NCI-H2029 treated with DMSO at 0.1 percent for 48 hours (cell line): ENCODE measurements at regions not wholly inside any gene's neighbourhood (a gene's known extent, or its start where the extent isn't known, plus 50 kb on each side); places are given as distances from the start of the nearest gene placed in this dataset.

Source experiments
- DNase-seq: peaks from one replicate; lab custom pipeline; 2025; lab: John Stamatoyannopoulos, UW

DNA sequence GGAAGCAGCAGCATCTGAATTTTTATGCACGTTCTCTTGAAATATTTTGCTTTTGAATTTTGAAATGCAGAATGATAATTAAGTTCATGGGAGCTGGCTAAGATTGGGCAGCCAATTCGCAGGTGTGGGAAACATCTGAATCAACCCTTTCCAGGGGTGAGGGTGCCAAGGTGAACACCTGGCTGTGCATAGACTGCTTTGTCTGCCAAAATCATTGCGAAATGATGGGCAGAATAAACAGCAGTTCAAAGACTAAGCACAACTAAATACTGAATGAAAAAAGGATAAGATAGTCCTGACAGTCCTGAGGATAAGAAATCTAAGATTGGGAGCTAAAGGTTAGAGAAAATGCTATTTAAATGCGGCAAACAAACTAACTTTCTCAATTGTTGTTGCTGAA is 813.3 kb upstream of the RAG2 start:
- DNase-seq: no peak

DNA sequence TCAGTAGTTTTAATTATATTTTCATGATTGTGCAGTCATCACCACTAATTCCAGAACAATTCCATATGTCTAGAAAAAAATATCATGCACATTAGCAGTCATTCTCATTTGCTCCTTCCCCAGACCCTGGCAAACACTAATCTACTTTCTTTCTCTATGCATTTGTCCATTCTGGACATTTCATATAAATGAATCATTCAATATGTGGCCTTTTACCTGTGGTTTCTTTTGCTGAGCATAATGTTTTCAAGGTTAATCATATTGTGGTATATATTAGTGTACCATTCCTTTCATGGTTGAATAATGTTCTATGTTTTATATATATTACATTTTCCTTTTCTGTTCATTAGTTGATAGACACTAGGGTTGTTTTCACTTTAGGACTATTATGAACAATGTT is 811.1 kb upstream of the RAG2 start:
- no peak for DNase-seq

DNA sequence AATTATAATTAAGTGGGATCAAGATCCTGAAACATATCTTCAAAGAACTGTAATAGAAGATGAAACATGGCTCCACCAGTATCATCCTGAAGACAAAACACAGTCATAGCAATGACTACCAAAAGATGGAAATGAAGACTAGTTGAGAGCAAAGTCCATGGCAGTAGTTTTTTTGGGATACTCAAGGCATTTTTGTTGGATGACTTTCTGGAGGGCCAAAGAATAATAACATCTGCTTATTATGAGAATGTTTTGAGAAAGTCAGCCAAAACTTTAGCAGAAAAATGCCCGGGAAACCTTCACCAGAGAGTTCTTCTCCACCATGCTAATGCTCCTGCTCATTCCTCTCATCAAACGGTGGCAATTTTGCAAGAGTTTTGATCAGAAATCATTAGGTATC is 809.4 kb upstream of the RAG2 start:
- no peak for DNase-seq

DNA sequence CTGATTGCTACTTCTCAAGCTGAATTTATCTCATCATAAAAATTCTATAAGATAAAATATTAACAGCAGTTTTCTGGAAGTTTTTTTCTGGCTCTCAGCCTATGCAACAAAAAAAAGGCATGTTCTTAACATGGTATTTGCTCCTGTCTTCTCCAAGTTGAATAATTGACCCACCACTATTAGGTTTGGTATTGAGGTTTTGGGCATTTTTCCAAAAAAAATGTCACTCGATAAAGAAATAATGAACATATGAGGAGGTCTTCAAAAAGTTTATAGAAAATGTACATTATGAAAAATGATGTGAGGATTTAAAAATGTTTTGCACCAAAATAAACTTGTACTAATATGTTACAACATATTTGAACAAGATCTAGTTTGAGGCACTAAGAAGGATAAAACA is 808.6 kb upstream of the RAG2 start:
- no peak for DNase-seq

DNA sequence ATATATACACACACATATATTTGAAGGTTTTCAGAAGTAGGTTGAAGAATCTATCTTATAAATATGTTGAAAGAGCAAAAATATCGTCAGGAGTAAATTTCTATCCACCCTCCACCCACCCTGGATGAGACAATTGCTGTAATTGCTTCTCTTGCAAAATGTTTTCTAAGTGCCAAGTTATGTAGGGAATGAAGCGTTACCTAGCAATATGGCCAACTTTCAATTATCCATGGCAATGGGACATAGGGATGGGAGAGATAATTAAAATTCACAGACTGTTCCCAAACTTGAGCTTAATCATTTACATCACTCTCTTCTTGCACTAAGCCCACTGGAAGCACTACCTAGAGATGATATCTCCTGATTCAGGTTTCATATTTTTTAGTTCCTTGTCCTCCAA is 806.2 kb upstream of the RAG2 start:
- no peak for DNase-seq

DNA sequence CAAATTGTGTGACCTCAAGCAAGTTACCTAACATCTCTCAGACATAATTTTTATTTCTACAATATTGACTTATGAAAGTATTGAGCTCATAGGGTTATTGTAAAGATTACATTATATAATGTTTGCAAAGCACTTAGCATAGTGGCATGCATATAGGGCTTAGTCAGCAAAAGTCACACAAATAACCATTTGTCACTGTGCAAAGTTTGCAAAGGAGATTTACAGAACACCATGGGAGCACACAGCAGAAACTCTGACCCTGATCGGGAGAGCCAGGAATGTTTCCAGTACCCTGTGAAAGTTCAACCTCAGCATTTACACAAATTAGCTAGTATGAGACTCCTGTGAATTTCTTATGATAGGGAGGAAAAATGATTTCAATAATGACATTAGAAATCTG is 804.6 kb upstream of the RAG2 start:
- no peak for DNase-seq

DNA sequence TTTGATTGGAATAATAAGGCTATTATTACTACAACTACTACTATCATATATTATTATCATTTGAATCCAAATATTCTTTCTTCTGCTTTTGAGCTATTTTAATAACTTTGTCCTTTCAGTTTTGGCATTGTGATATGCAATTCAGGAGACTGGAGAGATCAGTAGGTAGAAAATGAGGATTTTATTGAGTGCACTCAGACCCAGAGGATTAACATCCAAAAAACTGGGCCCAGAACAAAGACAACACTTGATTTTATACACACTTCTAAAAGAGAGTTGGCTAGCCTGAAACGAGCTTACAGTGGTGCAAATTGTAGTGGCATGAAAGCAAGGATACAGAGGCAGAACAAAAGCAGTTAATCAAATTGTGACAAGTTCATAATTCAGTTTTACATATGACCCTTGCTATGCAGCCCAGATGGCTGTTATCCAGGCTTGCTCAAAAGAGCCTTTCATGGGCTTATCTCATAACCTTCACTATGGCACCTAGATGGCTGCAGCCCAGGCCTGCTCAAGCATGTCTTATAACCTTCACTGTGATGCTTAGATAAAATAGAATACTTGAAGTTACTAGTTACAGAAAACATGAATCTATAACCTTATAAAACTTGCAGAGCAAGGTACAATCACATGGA is 796.3 kb upstream of the RAG2 start:
- no peak for DNase-seq

DNA sequence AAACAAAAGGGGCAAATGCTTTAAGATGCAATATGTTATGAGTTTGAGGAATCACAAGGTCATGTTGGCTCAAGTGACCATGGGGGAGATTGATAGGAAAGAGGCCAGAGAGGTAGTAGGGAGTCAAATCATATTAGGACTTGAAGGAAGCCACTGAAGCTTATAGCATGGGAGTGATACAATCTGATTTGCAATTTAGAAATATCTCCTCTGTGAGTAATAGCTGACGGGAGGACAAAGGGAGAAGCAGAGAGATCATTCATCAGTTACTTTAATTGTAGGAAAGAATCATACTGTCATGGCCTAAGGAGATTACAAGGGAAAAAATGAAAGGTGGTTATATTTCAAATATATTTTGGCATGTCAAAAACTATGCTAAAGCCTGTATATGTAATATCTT is 793.6 kb upstream of the RAG2 start:
- DNase-seq: no peak

DNA sequence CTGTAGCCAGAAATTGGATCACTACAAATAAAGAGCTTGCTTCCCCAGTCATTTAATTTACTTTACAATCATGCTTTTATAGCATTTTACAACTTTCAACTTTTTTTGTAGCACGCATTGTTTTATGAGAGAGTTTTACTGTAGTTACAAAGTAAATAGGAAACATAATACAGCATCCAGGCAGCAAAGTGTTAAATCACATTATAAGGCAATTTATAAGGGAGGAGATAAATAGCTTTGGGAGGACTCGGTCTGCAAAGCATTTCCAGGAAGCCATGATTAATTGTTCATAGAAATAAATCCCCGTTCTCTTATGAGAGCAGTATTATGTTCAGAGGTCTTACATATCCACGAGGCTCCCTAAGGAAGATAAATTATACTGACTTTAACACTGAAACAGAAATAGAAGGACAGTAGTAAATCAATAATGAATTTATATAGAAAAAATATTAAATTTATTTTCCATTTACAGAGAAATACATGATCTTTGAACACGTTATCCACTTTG is 792.6 kb upstream of the RAG2 start:
- DNase-seq: no peak

DNA sequence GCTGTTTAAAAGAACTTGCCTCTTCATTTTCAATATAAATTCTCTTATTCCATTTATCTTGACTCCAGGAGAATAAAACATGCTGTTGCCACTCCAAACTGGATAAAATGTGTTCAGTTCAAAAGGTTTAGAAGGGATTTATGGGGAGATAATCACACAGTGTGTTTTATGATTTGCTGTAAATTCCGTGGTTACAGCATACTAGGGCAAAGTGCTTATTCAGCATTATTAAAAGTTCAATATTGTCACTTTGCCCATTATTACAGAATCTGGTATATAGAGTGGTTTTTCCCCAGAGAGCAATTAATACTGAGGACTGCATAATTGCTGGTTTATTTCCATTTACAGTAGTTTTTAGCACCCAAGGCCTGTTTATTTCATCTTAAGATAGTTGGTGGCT is 780.9 kb upstream of the RAG2 start:
- no peak for DNase-seq

DNA sequence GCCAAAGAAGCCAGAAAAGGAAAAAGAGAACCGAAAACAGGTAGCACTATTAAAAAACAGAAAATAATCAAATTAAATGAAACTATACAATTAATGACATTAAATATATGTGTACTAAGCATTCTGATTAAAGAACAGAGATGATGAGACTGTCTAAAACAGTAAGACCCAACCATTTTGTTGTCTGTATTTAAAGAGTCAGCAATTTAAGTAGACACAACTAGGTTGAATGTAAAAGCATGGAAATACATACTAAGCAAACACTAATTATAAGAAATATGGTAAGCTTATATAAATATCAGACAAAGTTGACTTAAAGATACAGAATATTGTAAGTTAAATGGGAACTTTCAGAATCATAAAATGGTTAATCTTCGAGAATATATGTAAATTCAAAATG is 774.6 kb upstream of the RAG2 start:
- DNase-seq: no peak

DNA sequence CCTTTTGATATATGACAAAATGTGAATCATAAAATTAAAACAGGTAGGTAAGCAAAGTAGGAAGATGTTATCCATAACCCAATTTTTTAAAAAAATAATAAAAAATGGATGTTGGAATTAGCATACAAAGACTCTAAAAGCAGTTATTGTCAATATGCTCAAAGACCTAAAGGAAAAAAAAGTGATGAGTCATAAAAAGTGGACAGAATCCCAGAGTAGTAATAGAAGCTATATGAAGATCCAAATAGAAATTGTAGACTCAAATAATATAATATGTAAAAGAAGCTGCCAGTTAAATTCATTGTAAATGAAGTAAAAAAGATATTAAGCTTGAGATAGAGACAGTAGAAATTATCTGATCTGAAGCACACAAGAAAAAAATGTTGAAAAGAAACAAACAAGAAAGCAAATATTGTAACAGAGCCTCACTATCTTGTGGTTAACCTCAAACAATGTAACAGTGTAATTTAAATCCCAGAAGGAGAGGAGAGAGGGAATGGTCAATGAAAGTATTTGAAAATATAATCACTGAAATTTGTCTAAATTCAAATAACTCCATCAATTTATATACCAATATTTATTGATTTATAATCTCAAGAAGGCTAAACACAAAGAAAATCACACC is 773.4 kb upstream of the RAG2 start:
- no peak for DNase-seq

DNA sequence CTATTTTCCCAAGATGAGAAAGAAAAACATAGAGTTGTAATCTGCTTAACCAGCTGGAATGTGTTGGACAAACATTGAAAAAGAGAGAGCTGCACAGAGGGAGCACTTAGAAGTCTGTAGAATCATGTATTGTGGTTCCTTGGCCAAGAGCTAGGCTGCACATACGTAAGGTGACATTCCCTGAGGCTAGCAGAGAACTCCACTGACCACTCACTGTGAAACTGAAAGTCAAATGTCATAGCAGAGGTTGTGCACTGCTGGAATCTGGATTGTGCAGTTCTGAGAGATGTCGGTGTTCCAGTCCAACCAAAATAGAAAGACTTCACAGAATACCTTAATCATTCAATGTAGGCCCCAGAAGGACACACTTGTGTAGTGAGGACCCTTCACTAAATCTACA is 772.8 kb upstream of the RAG2 start:
- no peak for DNase-seq

DNA sequence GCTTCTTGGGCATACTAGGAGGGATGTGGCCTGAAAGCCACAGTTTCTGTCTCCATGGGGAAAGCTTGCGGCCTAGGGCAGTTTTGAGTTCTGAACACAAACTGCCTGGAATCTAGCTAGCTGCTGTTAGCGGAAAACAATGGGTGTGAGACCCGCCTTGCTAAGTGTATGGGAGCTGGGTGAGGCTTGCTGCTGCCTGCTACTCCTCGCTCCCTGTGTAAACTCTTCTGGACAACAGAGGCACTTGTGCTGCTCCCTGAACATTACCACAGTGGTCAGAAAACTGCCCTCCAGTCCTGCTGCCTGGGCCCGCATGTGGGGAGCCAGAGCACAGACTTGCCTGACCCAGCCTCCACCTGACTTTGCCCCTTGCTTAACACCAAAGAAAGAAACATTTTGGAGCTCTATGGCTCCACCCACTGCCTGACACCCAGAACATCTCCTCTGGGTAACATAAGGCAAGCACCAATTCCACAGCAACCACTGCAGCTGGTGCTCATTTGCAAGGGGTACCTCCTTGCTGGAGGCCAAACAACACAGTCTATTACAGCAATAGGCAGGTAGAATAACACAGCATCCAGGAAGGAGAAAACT is 766.3 kb upstream of the RAG2 start:
- no peak for DNase-seq

DNA sequence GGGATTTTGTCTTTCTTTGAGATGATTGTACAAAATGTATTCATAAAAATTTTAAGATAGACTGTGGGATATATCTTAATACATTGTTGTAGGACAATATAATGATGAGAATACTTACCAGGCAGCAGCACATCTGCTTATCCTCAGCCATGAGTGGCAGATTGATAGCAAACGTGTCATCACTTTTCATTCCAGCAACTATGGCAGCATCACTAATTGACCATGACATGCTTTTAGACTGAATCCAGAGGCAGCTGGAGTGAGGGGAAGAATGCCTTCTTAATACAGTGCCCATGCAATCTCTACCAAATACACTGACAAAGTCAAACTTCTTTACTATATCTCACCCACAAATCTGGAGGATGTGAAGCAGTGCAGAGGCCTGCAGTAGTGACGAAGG is 755.2 kb upstream of the RAG2 start:
- DNase-seq: no peak

DNA sequence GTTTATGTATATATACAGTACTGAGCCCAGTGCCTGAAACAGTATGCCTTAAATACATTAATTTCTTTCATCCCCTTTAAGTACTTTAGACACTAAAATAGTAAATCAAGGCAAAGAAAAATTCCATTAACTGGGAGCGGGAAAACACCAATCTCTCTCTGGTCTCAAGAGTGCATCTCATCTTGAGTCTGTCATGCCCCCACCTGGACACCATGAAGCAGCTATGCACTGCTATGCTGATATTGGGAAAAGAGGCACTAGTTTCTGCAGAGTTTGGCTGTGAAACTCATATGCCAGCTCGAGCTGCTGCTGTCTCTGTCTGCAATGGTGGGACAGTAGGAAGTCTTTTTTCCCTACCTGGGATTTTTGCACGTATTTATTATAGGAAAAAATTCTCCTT is 754.4 kb upstream of the RAG2 start:
- no peak for DNase-seq

DNA sequence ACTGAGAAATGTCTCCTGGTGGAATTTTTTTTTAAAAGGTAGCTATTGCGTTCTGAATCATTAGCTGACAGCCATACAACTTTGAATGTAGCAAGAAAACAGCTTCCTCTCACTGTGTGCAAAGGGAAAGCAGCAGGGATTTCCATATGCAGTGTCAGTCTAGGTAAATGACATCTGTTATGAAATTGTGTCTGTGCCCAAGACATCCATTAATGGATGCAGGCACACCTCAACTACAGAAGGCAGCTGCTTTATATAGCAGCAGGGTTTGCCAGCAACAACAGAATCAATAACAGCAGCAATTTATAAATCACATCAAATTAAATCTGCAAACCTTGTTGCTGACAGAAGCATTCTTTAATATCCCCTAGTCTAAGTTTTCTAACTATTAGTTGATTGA is 745.3 kb upstream of the RAG2 start:
- DNase-seq: no peak

DNA sequence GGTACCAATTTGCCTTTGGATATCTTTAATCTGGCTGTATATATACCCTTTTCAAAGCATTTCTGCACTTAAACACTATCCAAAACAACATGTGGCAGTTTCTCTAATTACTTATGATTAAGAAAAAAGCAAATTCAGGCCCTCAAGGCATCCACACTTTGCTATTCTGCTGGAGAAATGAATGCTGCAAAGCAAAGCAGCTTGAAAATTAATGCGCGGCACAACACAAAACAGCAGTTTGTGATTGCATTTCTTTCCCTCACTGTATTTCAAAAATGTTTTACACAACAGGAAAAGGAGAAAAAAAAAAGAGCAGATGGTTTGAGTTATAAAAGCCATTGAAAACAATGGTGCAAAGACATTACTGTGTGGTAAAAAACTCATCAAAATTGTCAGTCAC is 738.4 kb upstream of the RAG2 start:
- no peak for DNase-seq

DNA sequence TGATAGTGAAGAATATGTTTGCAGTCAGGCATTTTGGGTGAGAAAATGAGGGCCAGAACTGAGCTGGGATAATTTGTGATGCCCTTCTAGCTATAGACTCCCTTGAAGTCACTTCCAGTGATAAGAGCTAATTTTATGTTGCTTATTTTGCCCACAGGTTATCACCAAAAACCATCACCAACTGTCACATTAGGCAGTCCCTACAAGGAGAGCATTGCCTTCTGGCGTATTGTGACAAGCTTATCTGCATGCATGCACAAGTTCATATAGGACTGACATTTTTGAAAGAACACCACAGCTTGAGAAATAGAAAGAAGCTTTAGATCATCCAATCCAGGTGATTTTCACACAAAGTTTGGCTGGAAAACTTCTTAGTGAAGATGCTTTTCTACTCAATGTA is 735.3 kb upstream of the RAG2 start:
- DNase-seq: no peak

DNA sequence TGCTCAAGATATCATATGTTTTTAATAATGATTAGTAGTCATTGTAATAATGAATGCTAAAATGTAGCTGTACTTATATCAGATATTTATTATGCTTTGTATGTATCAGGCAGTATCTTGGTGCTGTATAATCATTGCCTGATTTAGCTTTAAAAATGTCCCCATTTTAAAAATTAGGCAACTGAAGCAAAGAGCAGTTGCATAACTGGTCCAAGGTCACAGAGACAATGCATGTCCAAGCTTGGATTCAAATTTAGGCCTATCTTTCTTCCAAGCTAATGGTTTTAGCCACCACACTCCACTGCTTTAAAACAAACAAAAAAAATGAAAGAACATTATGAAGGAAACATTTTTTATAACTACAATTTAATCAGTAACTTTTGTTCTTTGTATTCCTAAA is 725.8 kb upstream of the RAG2 start:
- no peak for DNase-seq

DNA sequence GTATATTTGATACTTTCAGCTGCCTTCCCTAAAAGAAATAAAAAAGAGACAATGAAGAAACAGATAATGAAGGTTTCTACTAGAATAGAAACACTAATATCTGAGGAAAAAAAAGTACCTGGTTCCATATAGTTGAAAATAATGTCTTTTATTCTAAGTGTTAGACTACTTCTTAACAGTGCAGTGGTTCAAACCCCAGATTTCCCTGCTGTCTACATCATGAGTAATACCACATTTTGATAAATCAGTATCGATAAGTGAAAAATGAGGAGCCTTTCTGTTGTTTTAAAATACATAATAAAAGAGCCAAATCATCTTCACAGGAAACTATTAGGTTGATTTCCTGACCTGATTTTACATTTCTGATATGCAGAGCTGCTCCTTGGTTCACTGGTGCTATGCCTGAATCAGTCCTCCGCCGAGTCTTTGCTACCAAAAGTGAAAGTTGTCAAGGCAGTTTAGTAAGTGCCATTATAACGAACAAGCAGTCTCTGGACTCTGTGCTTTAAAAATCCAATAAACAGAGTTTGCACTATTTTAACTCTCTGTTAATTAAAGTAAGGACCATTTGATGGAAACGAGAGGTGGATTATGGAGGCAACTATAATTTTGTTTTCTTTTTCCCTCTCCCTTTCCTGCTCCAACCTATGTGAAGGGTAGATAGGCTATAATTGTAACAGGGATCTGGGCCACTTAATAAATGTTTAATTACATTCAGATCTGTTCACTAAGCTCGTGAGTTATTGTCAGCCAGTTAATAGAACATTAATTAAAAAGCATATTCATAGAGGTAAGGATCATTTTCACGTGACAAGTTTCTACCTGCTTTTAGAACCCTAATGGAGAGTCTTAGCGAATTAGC is 724.5 kb upstream of the RAG2 start:
- DNase-seq: no peak

DNA sequence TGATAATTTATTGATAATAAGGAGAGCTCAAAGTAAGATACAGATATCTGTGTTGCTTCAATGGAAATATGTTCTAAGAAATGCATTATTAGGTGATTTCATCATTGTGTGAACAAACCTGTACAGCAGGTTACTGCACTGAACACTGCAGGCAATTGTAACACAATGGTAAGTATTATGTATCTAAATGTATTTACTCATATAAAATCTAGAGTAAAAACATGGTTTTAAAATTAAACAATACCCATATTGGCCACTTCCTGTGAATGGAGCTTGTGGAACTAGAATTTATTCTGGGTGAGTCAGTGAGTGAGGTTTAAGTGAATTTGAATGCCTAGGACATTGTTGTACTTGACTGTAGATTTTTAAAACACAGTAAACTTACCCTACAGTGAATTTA is 722.9 kb upstream of the RAG2 start:
- DNase-seq: no peak

DNA sequence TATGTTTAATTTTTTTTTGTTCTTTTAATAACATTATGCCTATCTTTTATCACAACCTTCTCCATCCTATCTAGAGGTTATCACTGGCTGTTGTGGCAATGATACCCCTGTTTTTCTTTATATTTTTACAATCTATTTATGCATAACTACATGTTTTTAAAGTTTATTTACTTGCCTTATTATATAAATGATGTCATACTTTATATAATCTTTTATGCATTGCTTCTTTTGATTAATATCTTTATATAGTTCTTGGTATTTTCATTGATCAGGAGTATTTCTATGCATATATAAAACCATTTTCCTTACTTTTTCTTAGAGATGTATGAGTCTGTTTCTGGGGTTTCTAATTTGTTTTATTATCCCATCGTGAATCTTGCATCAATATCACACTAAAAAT is 719.8 kb upstream of the RAG2 start:
- DNase-seq: no peak
